Daoy (cell line): ENCODE measurements at regions not wholly inside any gene's neighbourhood (a gene's known extent, or its start where the extent isn't known, plus 50 kb on each side); places are given as distances from the start of the nearest gene placed in this dataset.
"Not testable (repeated sequence)": the region's sequence is repeated elsewhere in the genome, so short reads cannot be mapped to it uniquely, and the experiment has no call there.

Source experiments
- DNase-seq: peaks from one replicate; pipeline ENCODE4 v3.0.0-alpha.2; 2015; ENCODE audit warnings: low read depth

- peak; percentile 90 for DNase-seq
Measured at GRCh38 chr1:58932859-58933598, 149.2 kb upstream of the JUN start.

- DNase-seq = no peak
Measured at GRCh38 chr1:58933599-58933926, 149.7 kb upstream of the JUN start.

GRCh38 chr1:58934706-58935105, 150.9 kb upstream of the JUN start:
- no peak for DNase-seq

DNA sequence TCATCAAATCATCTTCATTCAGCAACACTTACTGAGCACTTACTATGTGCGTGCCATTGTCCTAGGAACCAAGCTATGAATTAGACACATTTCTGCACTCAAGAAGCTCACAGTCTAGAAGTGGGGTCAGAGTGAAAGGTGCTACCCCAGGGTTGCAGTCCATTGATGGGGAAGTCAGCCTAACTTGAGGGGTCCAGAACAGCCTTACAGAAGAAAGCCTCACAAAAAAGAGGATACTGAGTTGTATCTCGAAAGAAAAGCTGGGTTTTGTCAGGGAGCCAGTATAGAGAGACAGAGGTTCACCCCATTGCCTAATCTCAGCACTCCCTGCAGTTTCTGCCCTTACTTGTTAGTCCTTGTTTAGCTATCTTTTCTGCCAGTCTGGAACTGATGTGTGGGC, 153.1 kb upstream of the JUN start:
- no peak for DNase-seq

GRCh38 chr1:58939146-58939545, 155.3 kb upstream of the JUN start:
- no peak for DNase-seq

DNA sequence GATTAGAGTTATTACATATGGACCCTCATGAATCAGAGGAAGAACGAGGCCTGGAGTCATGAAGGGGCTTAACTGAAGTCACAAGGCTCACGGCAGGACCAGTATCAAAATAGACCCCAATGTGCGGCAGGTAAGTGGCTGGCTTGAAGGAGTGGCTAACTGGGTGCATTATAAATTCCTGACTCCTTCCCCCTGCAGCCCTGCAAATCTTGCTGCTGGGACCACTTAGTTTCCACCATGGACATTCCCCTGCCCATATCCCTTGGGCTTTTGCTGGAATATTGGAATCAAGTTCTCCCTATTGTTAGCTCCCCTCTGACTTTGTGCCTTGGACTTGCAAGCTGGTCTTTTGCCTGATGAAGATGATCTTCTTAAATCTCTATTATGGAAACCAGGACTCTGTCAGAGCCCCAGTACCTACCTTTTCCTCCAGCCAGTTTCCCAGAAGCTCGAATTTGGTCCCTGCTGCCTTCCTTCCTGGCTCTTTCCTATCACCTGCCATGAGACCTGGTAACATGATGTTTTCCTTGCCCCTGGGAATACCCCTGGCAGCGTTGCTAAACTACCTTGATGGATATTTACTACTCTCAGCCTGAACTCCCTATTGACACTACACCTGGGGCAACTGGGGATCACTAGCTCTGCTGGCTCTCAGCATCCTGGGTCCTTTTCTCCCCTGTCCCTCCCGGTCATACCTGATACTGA, 156.0 kb upstream of the JUN start:
- DNase-seq = no peak

- DNase-seq = no peak
Measured at GRCh38 chr1:58941471-58942289, 157.8 kb upstream of the JUN start.

DNA sequence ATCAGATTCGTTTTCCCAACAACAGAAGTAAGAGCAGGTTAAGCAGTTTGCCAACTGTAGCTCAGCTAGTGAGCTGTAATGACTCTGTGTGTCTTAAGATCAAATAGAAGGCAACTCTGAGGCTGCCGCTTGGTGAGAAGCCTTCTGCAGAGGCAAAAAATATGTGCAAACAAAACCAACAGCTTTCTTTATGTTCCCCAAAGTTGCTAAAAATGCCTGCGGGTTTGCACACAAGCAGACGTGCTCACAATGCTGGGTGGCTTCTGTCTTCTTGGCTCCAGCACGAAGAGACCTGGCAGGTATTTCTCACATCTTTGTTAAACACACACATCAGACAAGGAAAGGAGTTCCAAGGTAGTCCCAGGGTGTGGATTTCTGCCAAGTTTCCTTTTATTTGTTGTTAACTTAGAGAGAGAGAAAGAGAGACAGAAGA, 158.9 kb upstream of the JUN start:
- no peak for DNase-seq

DNA sequence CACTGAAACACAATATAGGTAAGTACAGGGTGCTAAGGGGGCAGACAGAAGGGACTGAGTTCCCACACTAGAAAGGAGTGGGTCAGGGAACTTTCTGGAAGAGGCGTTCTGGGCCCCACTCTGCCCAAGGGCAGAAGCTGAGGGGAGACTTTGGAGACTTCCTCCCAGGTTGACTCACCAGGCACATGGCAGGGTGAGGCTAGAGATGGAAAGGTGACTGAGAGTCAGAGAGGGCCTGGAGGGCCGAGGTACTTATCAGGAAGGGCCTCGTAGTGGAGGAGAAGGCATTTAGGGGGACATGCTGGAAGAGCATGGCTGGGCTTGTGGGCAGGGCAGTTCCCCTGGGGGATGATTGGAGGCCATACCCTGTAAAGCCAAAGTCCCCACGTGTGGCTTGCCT, 159.9 kb upstream of the JUN start:
- no peak for DNase-seq

DNA sequence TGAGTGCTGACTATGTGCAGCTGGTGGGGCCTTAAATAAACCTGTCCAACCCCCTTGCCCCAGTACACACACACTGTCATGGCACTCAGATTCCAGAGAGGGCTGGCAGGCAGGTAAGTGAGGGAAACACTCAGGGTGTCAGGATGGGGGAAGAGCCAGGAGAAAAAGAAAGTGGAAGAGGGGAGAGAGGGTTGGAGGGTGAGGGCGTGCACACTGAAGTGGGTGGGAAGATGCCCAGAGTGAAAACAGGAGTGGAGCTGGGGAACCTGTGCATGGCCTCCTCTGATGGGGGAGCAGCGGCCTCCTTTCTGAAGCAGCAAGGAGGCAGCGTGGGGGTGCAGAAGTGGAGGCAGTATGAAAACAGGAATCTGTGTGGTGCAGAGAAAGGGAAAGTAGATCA, 160.6 kb upstream of the JUN start:
- no peak for DNase-seq

GRCh38 chr1:58946390-58946789, 162.5 kb upstream of the JUN start:
- DNase-seq = no peak

DNA sequence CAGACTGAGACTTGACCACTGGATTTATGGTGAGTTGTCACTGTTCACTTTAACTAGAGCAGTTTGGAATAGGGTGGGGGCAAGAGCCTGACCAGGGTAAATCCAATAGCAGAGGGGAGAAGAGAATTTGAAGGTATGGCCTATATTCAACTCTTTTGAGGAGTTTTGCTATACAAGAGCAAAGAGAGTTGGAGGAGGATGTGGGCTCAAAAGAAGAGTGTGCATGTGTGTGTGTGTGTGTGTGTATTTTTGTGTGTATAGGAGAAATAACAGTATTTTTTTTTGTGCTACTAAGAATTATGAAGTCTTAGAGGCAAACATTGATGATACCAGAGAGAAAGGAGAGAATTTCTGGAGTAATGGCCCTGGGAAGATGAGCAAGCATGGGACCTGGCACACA, 164.8 kb upstream of the JUN start:
- no peak for DNase-seq

DNA sequence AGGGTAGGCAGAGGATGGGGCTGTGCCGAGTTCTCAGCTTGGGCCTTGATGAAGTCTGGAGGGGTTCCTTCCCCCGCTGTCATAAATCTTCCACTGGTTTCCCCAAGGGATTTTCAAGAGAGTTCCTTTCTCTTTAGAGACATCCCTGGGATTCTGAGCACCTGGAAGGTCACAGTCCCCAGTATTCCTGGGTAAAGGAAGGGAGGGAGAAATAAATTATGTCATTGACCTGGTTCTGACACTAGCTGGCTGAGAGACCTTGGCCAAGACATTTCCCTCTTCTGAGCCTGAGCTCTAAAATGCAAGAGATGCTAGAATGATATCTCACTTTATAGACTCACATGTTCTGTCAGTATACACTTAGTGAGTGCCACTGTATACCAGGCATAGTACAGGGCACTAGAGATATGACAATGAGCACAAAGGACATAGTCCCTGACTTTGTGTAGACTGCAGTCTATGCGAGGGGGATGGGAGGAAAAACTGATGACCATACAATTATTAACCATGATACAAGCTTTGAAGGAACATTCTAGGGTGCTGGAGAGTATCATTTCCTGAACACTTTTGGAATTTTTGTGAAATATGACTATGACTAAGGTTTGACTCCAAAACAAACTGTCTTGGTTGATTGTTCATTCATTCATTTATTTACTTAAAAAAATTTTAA, 165.8 kb upstream of the JUN start:
- DNase-seq = no peak

- no peak for DNase-seq
Measured at GRCh38 chr1:58950897-58951296, 167.1 kb upstream of the JUN start.

DNA sequence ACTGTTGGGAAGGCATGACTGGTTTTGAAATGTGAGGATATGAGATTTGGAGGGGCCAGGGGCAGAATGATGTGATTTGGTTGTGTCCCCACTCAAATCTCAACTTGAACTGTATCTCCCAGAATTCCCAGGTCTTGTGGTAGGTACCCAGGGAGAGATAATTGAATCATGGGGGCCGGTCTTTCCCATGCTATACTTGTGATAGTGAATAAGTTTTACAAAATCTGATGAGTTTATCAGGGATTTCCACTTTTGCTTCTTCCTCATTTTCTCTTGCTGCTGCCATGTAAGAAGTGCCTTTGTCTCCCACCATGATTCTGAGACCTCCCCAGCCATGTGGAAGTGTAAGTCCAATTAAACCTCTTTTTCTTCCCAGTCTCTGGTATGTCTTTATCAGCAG, 170.1 kb upstream of the JUN start:
- DNase-seq = not testable (repeated sequence)

- not testable (repeated sequence) for DNase-seq
Measured at GRCh38 chr1:58963287-58963686, 179.4 kb upstream of the JUN start.

DNA sequence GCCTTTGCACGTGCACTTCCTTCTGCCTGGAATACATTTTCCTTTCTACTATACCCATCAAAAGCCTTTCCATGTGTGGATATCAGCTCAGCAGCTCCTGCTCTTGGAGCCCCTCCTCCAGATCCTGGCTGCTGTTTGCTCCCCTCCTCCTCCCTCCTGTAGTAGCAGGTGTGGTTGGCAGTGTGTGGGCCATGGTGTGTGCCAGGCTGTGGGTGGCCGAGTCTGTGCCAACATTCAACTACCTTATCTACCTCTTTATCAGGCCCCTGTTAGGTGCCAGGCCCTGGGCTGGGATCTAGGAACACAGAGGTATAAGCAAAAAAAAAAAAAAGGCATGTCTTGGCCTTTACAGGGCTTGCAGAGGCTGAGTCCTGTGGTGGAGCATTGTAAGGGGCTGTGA, 180.6 kb upstream of the JUN start:
- DNase-seq = no peak

- no peak for DNase-seq
Measured at GRCh38 chr1:58964880-58965279, 181.0 kb upstream of the JUN start.

- no peak for DNase-seq
Measured at GRCh38 chr1:58966103-58966916, 182.5 kb upstream of the JUN start.

- DNase-seq = no peak
Measured at GRCh38 chr1:58966917-58967740, 183.3 kb upstream of the JUN start.
